PC-3 (cell line): ENCODE measurements at regions not wholly inside any gene's neighbourhood (a gene's known extent, or its start where the extent isn't known, plus 50 kb on each side); places are given as distances from the start of the nearest gene placed in this dataset.

Source experiments
- ATAC-seq: fragments of 200-7000 bp; cut with Tn5 transposase; 2 replicates; pipeline ENCODE4 v1.9.1; 2020; ENCODE audit warnings: mild to moderate bottlenecking, moderate library complexity
- BruUV-seq: library from RNA; stranded (reverse); fragments of 400-500 nt; replicated peaks from 2 replicates; lab custom pipeline; 2021; lab: Mats Ljungman, UMichigan
- CTCF ChIA-PET: fragments of 300-600 bp; sonication (Branson Sonifier 250); formaldehyde crosslinking; loops from one replicate; lab custom pipeline; 2022; ENCODE audit warnings: antibody characterized with exemption; lab: Charles Lee
- POLR2A ChIA-PET: fragments of 300-600 bp; sonication (Branson Sonifier 250); formaldehyde crosslinking; loops from one replicate; lab custom pipeline; 2022; ENCODE audit warnings: antibody characterized with exemption; ENCODE audit not compliant: unreplicated experiment; lab: Charles Lee
- DNase-seq: peaks from one replicate; pipeline ENCODE4 v3.0.0-alpha.2; 2015
- H2AFZ ChIP-seq: fragments of 300-600 bp; sonication (generic); 2 replicates; pipeline ENCODE4 v1.6.0; 2016; ENCODE audit warnings: antibody characterized with exemption, low read length
- H3F3A ChIP-seq: fragments of 300-600 bp; sonication (generic); one replicate; pipeline ENCODE4 v1.6.0; 2017; ENCODE audit warnings: antibody characterized with exemption, low read length, control low read depth, mild to moderate bottlenecking; ENCODE audit not compliant: unreplicated experiment
- H3K27ac ChIP-seq: fragments of 300-600 bp; sonication (generic); 2 replicates; pipeline ENCODE4 v1.5.1; 2016; ENCODE audit warnings: mild to moderate bottlenecking, low read length
- H3K27me3 ChIP-seq: fragments of 300-600 bp; sonication (generic); 2 replicates; pipeline ENCODE4 v1.6.1; 2016; ENCODE audit warnings: low read length, mixed read lengths
- H3K36me3 ChIP-seq: fragments of 300-600 bp; sonication (generic); 2 replicates; pipeline ENCODE4 v1.6.1; 2016; ENCODE audit warnings: low read depth, mixed run types, low read length, mixed read lengths
- H3K4me1 ChIP-seq: fragments of 300-600 bp; sonication (generic); 2 replicates; pipeline ENCODE4 v1.5.1; 2016; ENCODE audit warnings: low read length; ENCODE audit not compliant: insufficient read depth
- H3K4me2 ChIP-seq: fragments of 300-600 bp; sonication (generic); 2 replicates; pipeline ENCODE4 v1.6.0; 2016; ENCODE audit warnings: low read length
- H3K4me3 ChIP-seq: fragments of 300-600 bp; sonication (generic); 2 replicates; pipeline ENCODE4 v1.5.1; 2016; ENCODE audit warnings: mild to moderate bottlenecking, low read length, mixed read lengths
- H3K79me2 ChIP-seq: fragments of 300-600 bp; sonication (generic); 2 replicates; pipeline ENCODE4 v1.6.1; 2017; ENCODE audit warnings: low read length, mixed read lengths
- H3K9ac ChIP-seq: fragments of 300-600 bp; sonication (generic); 2 replicates; pipeline ENCODE4 v1.6.0; 2016; ENCODE audit warnings: mild to moderate bottlenecking, low read length
- H3K9me2 ChIP-seq: fragments of 300-600 bp; sonication (generic); replicated peaks from 2 replicates; pipeline ENCODE4 v1.6.1; 2016; ENCODE audit warnings: mixed run types, low read length, mixed read lengths
- H3K9me3 ChIP-seq: fragments of 300-600 bp; sonication (generic); 2 replicates; pipeline ENCODE4 v1.6.1; 2016; ENCODE audit warnings: low read length, mixed read lengths
- H4K20me1 ChIP-seq: fragments of 300-600 bp; sonication (generic); 2 replicates; pipeline ENCODE4 v1.6.1; 2016; ENCODE audit warnings: low read length, mixed read lengths
- CTCF ChIP-seq: fragments of 300-600 bp; sonication (generic); conservative IDR thresholded peaks from 2 replicates; pipeline ENCODE4 v1.5.1; 2017; ENCODE audit warnings: antibody characterized with exemption, low read depth, mild to moderate bottlenecking, low read length
- EZH2 ChIP-seq: fragments of 300-600 bp; sonication (generic); IDR thresholded peaks from one replicate; pipeline ENCODE4 v1.6.1; 2017; ENCODE audit warnings: antibody characterized with exemption, mild to moderate bottlenecking, low read length; ENCODE audit not compliant: unreplicated experiment
- EZH2phosphoT487 ChIP-seq: fragments of 300-600 bp; sonication (generic); IDR thresholded peaks from 2 replicates; pipeline ENCODE4 v1.6.1; 2018; ENCODE audit warnings: mild to moderate bottlenecking, antibody characterized with exemption, low read length, borderline replicate concordance
- intact Hi-C: fragments of 100-400 bp; cut with micrococcal nuclease; formaldehyde crosslinking; loops from 2 replicates; pipeline ENCODE4 v1.9.0; 2023

GRCh38 chr5:4422247-4422646 is 717.9 kb upstream of the ADAMTS16 start:
- Histone ChIP-seq H3K79me2 (no peaks in the 10 kb centered on the region), H3K9ac (no peak overlapping the region), H3K9me3 (peaks cover 2% of the 10 kb centered on the region; the same call in 1 of the 2 replicates), H3K27ac (no peak overlapping the region), H3F3A (no peaks in the 10 kb centered on the region), H3K4me1 (no peaks in the 10 kb centered on the region), H3K4me2 (no peak overlapping the region), H3K36me3 (no peaks in the 10 kb centered on the region), H3K4me3 (no peak overlapping the region), H2AFZ (no peak overlapping the region), H3K9me2 (no peaks in the 10 kb centered on the region), H4K20me1 (no peaks in the 10 kb centered on the region), H3K27me3 (no peaks in the 10 kb centered on the region)
- POLR2A ChIA-PET: no interaction called here
- CTCF ChIA-PET: no interaction called here
- intact Hi-C loops: no loop called here
- ATAC-seq: no peak
- no peak for TF ChIP-seq EZH2phosphoT487
- TF ChIP-seq EZH2: no peak
- TF ChIP-seq CTCF: no peak
- no peak for DNase-seq
- no TSS peak for BruUV-seq

- CTCF ChIA-PET: no interaction called here
- TF ChIP-seq CTCF (no peak), EZH2phosphoT487 (no peak), EZH2 (no peak)
These were observed 715.2 kb upstream of the ADAMTS16 start for GRCh38 chr5:4424895-4425294.

GRCh38 chr5:4440536-4440935 is 699.6 kb upstream of the ADAMTS16 start:
- no peak for TF ChIP-seq EZH2phosphoT487
- TF ChIP-seq EZH2: no peak
- ChIA-PET CTCF (no interaction called here), POLR2A (no interaction called here)
- H3K27me3 ChIP-seq: no peaks in the 10 kb centered on the region
- H3K4me2 ChIP-seq: no peak overlapping the region
- no peaks in the 10 kb centered on the region for H3K4me1 ChIP-seq
- no peaks in the 10 kb centered on the region for H3K79me2 ChIP-seq
- H4K20me1 ChIP-seq: no peaks in the 10 kb centered on the region
- H3K9me3 ChIP-seq: peaks cover 37% of the 10 kb centered on the region
- intact Hi-C loops: no loop called here
- BruUV-seq: no TSS peak
- no peak overlapping the region for H3K27ac ChIP-seq
- no peak overlapping the region for H3K9ac ChIP-seq
- no peak overlapping the region for H3K4me3 ChIP-seq
- no peak for DNase-seq
- ATAC-seq: no peak
- no peaks in the 10 kb centered on the region for H3K36me3 ChIP-seq
- no peaks in the 10 kb centered on the region for H3F3A ChIP-seq
- H3K9me2 ChIP-seq: no peaks in the 10 kb centered on the region
- H2AFZ ChIP-seq: no peak overlapping the region

More at GRCh38 chr5:4424895-4425294, 715.2 kb upstream of the ADAMTS16 start:
- BruUV-seq: no TSS peak
- Histone ChIP-seq H2AFZ (no peak overlapping the region), H3K4me3 (no peak overlapping the region), H3K36me3 (no peaks in the 10 kb centered on the region), H3K4me1 (no peaks in the 10 kb centered on the region), H3K79me2 (no peaks in the 10 kb centered on the region), H3K9ac (no peak overlapping the region), H3K27me3 (no peaks in the 10 kb centered on the region), H3K4me2 (no peak overlapping the region), H3K27ac (no peak overlapping the region), H3K9me3 (peaks cover 13% of the 10 kb centered on the region; the same call in 1 of the 2 replicates), H3K9me2 (no peaks in the 10 kb centered on the region), H4K20me1 (no peaks in the 10 kb centered on the region), H3F3A (no peaks in the 10 kb centered on the region)
- intact Hi-C loops: no loop called here
- DNase-seq (no peak), ATAC-seq (no peak)
- POLR2A ChIA-PET: no interaction called here
